OCI-LY7 (cell line): ENCODE measurements at regions not wholly inside any gene's neighbourhood (a gene's known extent, or its start where the extent isn't known, plus 50 kb on each side); places are given as distances from the start of the nearest gene placed in this dataset.

ENCODE experiments used
- BruUV-seq: library from RNA; stranded (reverse); fragments of 400-500 nt; replicated peaks from 2 replicates; lab custom pipeline; 2021; lab: Mats Ljungman, UMichigan
- CTCF ChIA-PET: fragments of 300-600 bp; sonication (Branson Sonifier 250); formaldehyde crosslinking; loops from one replicate; lab custom pipeline; 2022; ENCODE audit warnings: antibody characterized with exemption; ENCODE audit not compliant: unreplicated experiment; lab: Charles Lee
- POLR2A ChIA-PET: fragments of 300-600 bp; sonication (Branson Sonifier 250); formaldehyde crosslinking; loops from one replicate; lab custom pipeline; 2022; ENCODE audit warnings: antibody characterized with exemption; lab: Charles Lee
- DNase-seq: peaks from one replicate; pipeline ENCODE4 v3.0.0-alpha.2; 2015; ENCODE audit warnings: low spot score
- H2AFZ ChIP-seq: fragments of 200-600 bp; sonication (generic), shearing (Covaris generic); 2 replicates; pipeline ENCODE4 v1.6.1; 2014; ENCODE audit warnings: mild to moderate bottlenecking, antibody characterized with exemption, low read length, moderate library complexity
- H3K27ac ChIP-seq: fragments of 200-600 bp; sonication (generic); 2 replicates; pipeline ENCODE4 v1.5.1; 2014; ENCODE audit warnings: mixed run types, low read depth, mild to moderate bottlenecking, moderate library complexity, low read length, inconsistent platforms; ENCODE audit not compliant: poor library complexity, severe bottlenecking
- H3K36me3 ChIP-seq: fragments of 200-600 bp; sonication (generic); 2 replicates; pipeline ENCODE4 v1.6.1; 2014; ENCODE audit warnings: mild to moderate bottlenecking, antibody characterized with exemption, low read length, moderate library complexity, mixed read lengths; ENCODE audit not compliant: insufficient read depth
- H3K4me1 ChIP-seq: fragments of 200-600 bp; sonication (generic); 2 replicates; pipeline ENCODE4 v1.5.1; 2014; ENCODE audit warnings: mild to moderate bottlenecking, low read length; ENCODE audit not compliant: insufficient read depth, poor library complexity, severe bottlenecking
- H3K4me2 ChIP-seq: fragments of 200-600 bp; sonication (generic); 2 replicates; pipeline ENCODE4 v1.6.1; 2014; ENCODE audit warnings: mild to moderate bottlenecking, low read length
- H3K4me3 ChIP-seq: fragments of 200-600 bp; sonication (generic); 2 replicates; pipeline ENCODE4 v1.5.1; 2014; ENCODE audit warnings: mild to moderate bottlenecking, low read depth, low read length; ENCODE audit not compliant: poor library complexity, severe bottlenecking
- H3K79me2 ChIP-seq: fragments of 200-600 bp; sonication (generic); 2 replicates; pipeline ENCODE4 v1.6.1; 2016; ENCODE audit warnings: low read depth, mild to moderate bottlenecking, low read length, moderate library complexity, mixed read lengths; ENCODE audit not compliant: insufficient read depth
- H3K9me2 ChIP-seq: fragments of 200-600 bp; sonication (generic); 2 replicates; pipeline ENCODE4 v1.6.1; 2016; ENCODE audit warnings: mild to moderate bottlenecking, low read length, mixed read lengths; ENCODE audit not compliant: insufficient read depth
- H3K9me3 ChIP-seq: fragments of 200-600 bp; sonication (generic); 2 replicates; pipeline ENCODE4 v1.6.1; 2014; ENCODE audit warnings: mild to moderate bottlenecking, mixed run types, low read length, mixed read lengths
- H4K20me1 ChIP-seq: fragments of 200-600 bp; sonication (generic); 2 replicates; pipeline ENCODE4 v1.6.1; 2014; ENCODE audit warnings: mild to moderate bottlenecking, antibody characterized with exemption, low read length, moderate library complexity, mixed read lengths; ENCODE audit not compliant: insufficient read depth
- CTCF ChIP-seq: fragments of 200-600 bp; sonication (generic); conservative IDR thresholded peaks from 2 replicates; pipeline ENCODE4 v1.5.1; 2014; ENCODE audit warnings: mild to moderate bottlenecking, antibody characterized with exemption, low read length, moderate library complexity, mixed read lengths
- EZH2phosphoT487 ChIP-seq: fragments of 200-600 bp; sonication (generic); IDR thresholded peaks from 2 replicates; pipeline ENCODE4 v1.6.1; 2018; ENCODE audit warnings: low read depth, borderline replicate concordance, mild to moderate bottlenecking, mixed run types, antibody characterized with exemption, low read length, moderate library complexity, mixed read lengths
- intact Hi-C: fragments of 100-400 bp; cut with micrococcal nuclease; formaldehyde crosslinking; loops from one replicate; pipeline ENCODE4 v1.10.0; 2022; ENCODE audit not compliant: unreplicated experiment

- no peaks in the 10 kb centered on the region for H3K79me2 ChIP-seq
- no peak overlapping the region for H3K27ac ChIP-seq
- no peaks in the 10 kb centered on the region for H3K9me3 ChIP-seq
- ChIA-PET POLR2A (no interaction called here), CTCF (no interaction called here)
- no peaks in the 10 kb centered on the region for H4K20me1 ChIP-seq
- no peak overlapping the region for H3K4me2 ChIP-seq
- no peak for TF ChIP-seq CTCF
- no peak for TF ChIP-seq EZH2phosphoT487
- no peak for DNase-seq
- no peak overlapping the region for H3K4me3 ChIP-seq
- no peak overlapping the region for H2AFZ ChIP-seq
- H3K36me3 ChIP-seq, result no peaks in the 10 kb centered on the region
- H3K4me1 ChIP-seq, result no peaks in the 10 kb centered on the region
- intact Hi-C loops, result loop anchor here (5.0 kb wide), 1 partner anchor 427 kb away; no protein-coding TSS in a partner anchor
- no TSS peak for BruUV-seq
- H3K9me2 ChIP-seq, result no peaks in the 10 kb centered on the region
Measured at GRCh38 chr7:119105381-119105780, 880.9 kb downstream of the ANKRD7 start.

GRCh38 chr7:119123326-119123725 is 898.8 kb downstream of the ANKRD7 start:
- DNase-seq, result no peak

More at GRCh38 chr7:119123326-119123725, 898.8 kb downstream of the ANKRD7 start:
- ChIA-PET POLR2A (no interaction called here), CTCF (no interaction called here)
- Histone ChIP-seq H3K4me2 (no peak overlapping the region), H3K36me3 (no peaks in the 10 kb centered on the region), H3K9me3 (no peaks in the 10 kb centered on the region), H4K20me1 (no peaks in the 10 kb centered on the region), H3K27ac (no peak overlapping the region), H2AFZ (no peak overlapping the region), H3K4me1 (no peaks in the 10 kb centered on the region), H3K4me3 (no peak overlapping the region), H3K9me2 (no peaks in the 10 kb centered on the region), H3K79me2 (no peaks in the 10 kb centered on the region)
- intact Hi-C loops, result no loop called here
- BruUV-seq, result no TSS peak
- TF ChIP-seq EZH2phosphoT487, result no peak
- no peak for TF ChIP-seq CTCF
